Activated CD8-positive, alpha-beta T cell treated with anti-CD3 and anti-CD28 coated beads, Interleukin-2, amount 10 ng/mL, durations not matched to agents 7 days and 5 days (primary cell): ENCODE measurements at regions not wholly inside any gene's neighbourhood (a gene's known extent, or its start where the extent isn't known, plus 50 kb on each side); places are given as distances from the start of the nearest gene placed in this dataset.

Experiments used
- ATAC-seq: fragments of 150-1000 bp; cut with Tn5 transposase; one replicate; pipeline ENCODE4 v1.10.0; 2021; ENCODE audit warnings: moderate library complexity
- CTCF ChIA-PET: fragments of 350-600 bp; sonication (Branson Sonifier 250); formaldehyde crosslinking; loops from one replicate; lab custom pipeline; 2021; ENCODE audit warnings: antibody characterized with exemption; lab: Charles Lee
- POLR2A ChIA-PET: fragments of 350-600 bp; sonication (Branson Sonifier 250); formaldehyde crosslinking; loops from one replicate; lab custom pipeline; 2021; ENCODE audit warnings: antibody characterized with exemption; lab: Charles Lee
- DNase-seq: peaks from one replicate; pipeline ENCODE4 v3.0.0-alpha.2; 2020
- H3K27ac Mint-ChIP-seq: one replicate; pipeline ENCODE4 v1.8.0; 2021; ENCODE audit warnings: mild to moderate bottlenecking, mixed read lengths
- H3K27me3 Mint-ChIP-seq: one replicate; pipeline ENCODE4 v1.8.0; 2021; ENCODE audit warnings: low read depth, mixed read lengths
- H3K36me3 Mint-ChIP-seq: one replicate; pipeline ENCODE4 v1.8.0; 2021; ENCODE audit warnings: low read depth, mixed read lengths
- H3K4me1 Mint-ChIP-seq: one replicate; pipeline ENCODE4 v1.8.0; 2021; ENCODE audit warnings: low read depth, mixed read lengths
- H3K4me3 Mint-ChIP-seq: one replicate; pipeline ENCODE4 v1.8.0; 2021; ENCODE audit warnings: mild to moderate bottlenecking, mixed read lengths
- H3K9me3 Mint-ChIP-seq: one replicate; pipeline ENCODE4 v1.8.0; 2022; ENCODE audit warnings: mixed read lengths; ENCODE audit not compliant: insufficient read depth

GRCh38 chr5:128591598-128592455 lies 53.8 kb upstream of the FBN2 start:
- no peak overlapping the region for H3K27ac Mint-ChIP-seq
- no peaks in the 10 kb centered on the region for H3K27me3 Mint-ChIP-seq
- no peak overlapping the region for H3K4me3 Mint-ChIP-seq
- no peaks in the 10 kb centered on the region for H3K36me3 Mint-ChIP-seq
- ATAC-seq (no peak), DNase-seq (no peak)
- H3K9me3 Mint-ChIP-seq, result no peaks in the 10 kb centered on the region
- CTCF ChIA-PET, result no interaction called here
- H3K4me1 Mint-ChIP-seq, result no peaks in the 10 kb centered on the region
- POLR2A ChIA-PET, result no interaction called here

GRCh38 chr5:128596071-128596470 lies 58.0 kb upstream of the FBN2 start:
- no peak for ATAC-seq
- Mint-ChIP-seq H3K36me3 (no peaks in the 10 kb centered on the region), H3K27ac (no peak overlapping the region), H3K4me1 (no peaks in the 10 kb centered on the region), H3K9me3 (no peaks in the 10 kb centered on the region), H3K27me3 (no peaks in the 10 kb centered on the region), H3K4me3 (no peak overlapping the region)
- CTCF ChIA-PET, result no interaction called here
- no peak for DNase-seq
- POLR2A ChIA-PET, result no interaction called here

GRCh38 chr5:128597156-128597555 lies 59.1 kb upstream of the FBN2 start:
- no peaks in the 10 kb centered on the region for H3K27me3 Mint-ChIP-seq
- H3K4me3 Mint-ChIP-seq, result no peak overlapping the region
- no peak for DNase-seq
- no peaks in the 10 kb centered on the region for H3K9me3 Mint-ChIP-seq
- H3K4me1 Mint-ChIP-seq, result no peaks in the 10 kb centered on the region
- ChIA-PET POLR2A (no interaction called here), CTCF (no interaction called here)
- H3K27ac Mint-ChIP-seq, result no peak overlapping the region
- H3K36me3 Mint-ChIP-seq, result no peaks in the 10 kb centered on the region
- ATAC-seq, result no peak

GRCh38 chr5:128613128-128613527 lies 75.1 kb upstream of the FBN2 start:
- POLR2A ChIA-PET, result no interaction called here
- no peak overlapping the region for H3K27ac Mint-ChIP-seq
- H3K4me3 Mint-ChIP-seq, result no peak overlapping the region
- ATAC-seq (no peak), DNase-seq (no peak)
- H3K9me3 Mint-ChIP-seq, result no peaks in the 10 kb centered on the region
- CTCF ChIA-PET, result no interaction called here
- no peaks in the 10 kb centered on the region for H3K4me1 Mint-ChIP-seq
- no peaks in the 10 kb centered on the region for H3K27me3 Mint-ChIP-seq
- no peaks in the 10 kb centered on the region for H3K36me3 Mint-ChIP-seq

GRCh38 chr5:128613766-128614165 lies 75.7 kb upstream of the FBN2 start:
- POLR2A ChIA-PET, result no interaction called here
- Mint-ChIP-seq H3K4me3 (no peak overlapping the region), H3K36me3 (no peaks in the 10 kb centered on the region), H3K27me3 (no peaks in the 10 kb centered on the region), H3K27ac (no peak overlapping the region), H3K4me1 (no peaks in the 10 kb centered on the region), H3K9me3 (no peaks in the 10 kb centered on the region)
- CTCF ChIA-PET, result no interaction called here
- ATAC-seq (no peak), DNase-seq (no peak)

GRCh38 chr5:128615578-128615977 lies 77.5 kb upstream of the FBN2 start:
- no peak for DNase-seq

GRCh38 chr5:128626536-128627090 lies 88.6 kb upstream of the FBN2 start:
- Mint-ChIP-seq H3K27me3 (no peaks in the 10 kb centered on the region), H3K36me3 (no peaks in the 10 kb centered on the region), H3K27ac (no peak overlapping the region), H3K4me3 (no peak overlapping the region), H3K9me3 (no peaks in the 10 kb centered on the region), H3K4me1 (no peaks in the 10 kb centered on the region)
- ChIA-PET POLR2A (no interaction called here), CTCF (no interaction called here)
- DNase-seq (no peak), ATAC-seq (no peak)

More at GRCh38 chr5:128615578-128615977, 77.5 kb upstream of the FBN2 start:
- H3K36me3 Mint-ChIP-seq, result no peaks in the 10 kb centered on the region
- CTCF ChIA-PET, result no interaction called here
- no peak overlapping the region for H3K27ac Mint-ChIP-seq
- ATAC-seq, result no peak
- no peaks in the 10 kb centered on the region for H3K9me3 Mint-ChIP-seq
- no peak overlapping the region for H3K4me3 Mint-ChIP-seq
- no peaks in the 10 kb centered on the region for H3K27me3 Mint-ChIP-seq
- POLR2A ChIA-PET, result no interaction called here
- H3K4me1 Mint-ChIP-seq, result no peaks in the 10 kb centered on the region

GRCh38 chr5:128627939-128628338 lies 89.9 kb upstream of the FBN2 start:
- H3K9me3 Mint-ChIP-seq, result no peaks in the 10 kb centered on the region
- DNase-seq (no peak), ATAC-seq (no peak)
- no peaks in the 10 kb centered on the region for H3K4me1 Mint-ChIP-seq
- no peak overlapping the region for H3K27ac Mint-ChIP-seq
- H3K36me3 Mint-ChIP-seq, result no peaks in the 10 kb centered on the region
- no peaks in the 10 kb centered on the region for H3K27me3 Mint-ChIP-seq
- POLR2A ChIA-PET, result no interaction called here
- no peak overlapping the region for H3K4me3 Mint-ChIP-seq
- CTCF ChIA-PET, result no interaction called here

- Mint-ChIP-seq H3K36me3 (no peaks in the 10 kb centered on the region), H3K27me3 (no peaks in the 10 kb centered on the region), H3K27ac (no peak overlapping the region), H3K4me3 (no peak overlapping the region), H3K9me3 (no peaks in the 10 kb centered on the region), H3K4me1 (no peaks in the 10 kb centered on the region)
- CTCF ChIA-PET, result no interaction called here
- DNase-seq (no peak), ATAC-seq (no peak)
- POLR2A ChIA-PET, result no interaction called here
Measured at GRCh38 chr5:128629157-128629556, 91.1 kb upstream of the FBN2 start.

- ChIA-PET POLR2A (no interaction called here), CTCF (no interaction called here)
Measured at GRCh38 chr5:128630121-128630520, 92.1 kb upstream of the FBN2 start.

GRCh38 chr5:128631771-128632170 lies 93.7 kb upstream of the FBN2 start:
- CTCF ChIA-PET, result no interaction called here

More at GRCh38 chr5:128630121-128630520, 92.1 kb upstream of the FBN2 start:
- Mint-ChIP-seq H3K4me3 (no peak overlapping the region), H3K27ac (no peak overlapping the region), H3K4me1 (no peaks in the 10 kb centered on the region), H3K27me3 (no peaks in the 10 kb centered on the region), H3K9me3 (no peaks in the 10 kb centered on the region), H3K36me3 (no peaks in the 10 kb centered on the region)
- no peak for ATAC-seq
- DNase-seq, result no peak

GRCh38 chr5:128632264-128632663 lies 94.2 kb upstream of the FBN2 start:
- H3K36me3 Mint-ChIP-seq, result no peaks in the 10 kb centered on the region

More at GRCh38 chr5:128631771-128632170, 93.7 kb upstream of the FBN2 start:
- H3K36me3 Mint-ChIP-seq, result no peaks in the 10 kb centered on the region
- POLR2A ChIA-PET, result no interaction called here
- no peak overlapping the region for H3K4me3 Mint-ChIP-seq
- no peaks in the 10 kb centered on the region for H3K27me3 Mint-ChIP-seq
- DNase-seq, result no peak
- no peaks in the 10 kb centered on the region for H3K9me3 Mint-ChIP-seq
- H3K4me1 Mint-ChIP-seq, result no peaks in the 10 kb centered on the region
- ATAC-seq, result no peak
- no peak overlapping the region for H3K27ac Mint-ChIP-seq

More at GRCh38 chr5:128632264-128632663, 94.2 kb upstream of the FBN2 start:
- H3K9me3 Mint-ChIP-seq, result no peaks in the 10 kb centered on the region
- ChIA-PET POLR2A (no interaction called here), CTCF (no interaction called here)
- H3K4me3 Mint-ChIP-seq, result no peak overlapping the region
- no peak overlapping the region for H3K27ac Mint-ChIP-seq
- H3K4me1 Mint-ChIP-seq, result no peaks in the 10 kb centered on the region
- H3K27me3 Mint-ChIP-seq, result no peaks in the 10 kb centered on the region
- DNase-seq, result no peak
- no peak for ATAC-seq
